GM12878 (cell line): ENCODE measurements at regions not wholly inside any gene's neighbourhood (a gene's known extent, or its start where the extent isn't known, plus 50 kb on each side); places are given as distances from the start of the nearest gene placed in this dataset.
A peak's percentile ranks its signal among the peaks of the same experiment; 100 is the strongest.

Source experiments
- BACH1 ChIP-seq: fragments of 450-650 bp; IDR thresholded peaks from 2 replicates; pipeline ENCODE4 v1.6.1; 2017; ENCODE audit warnings: mild to moderate bottlenecking, borderline replicate concordance
- CHD4 ChIP-seq: fragments of 200-600 bp; sonication (generic); IDR thresholded peaks from 2 replicates; pipeline ENCODE4 v1.6.1; 2016; ENCODE audit warnings: mild to moderate bottlenecking
- DPF2 ChIP-seq: fragments of 450-650 bp; IDR thresholded peaks from 2 replicates; pipeline ENCODE4 v1.6.1; 2017; ENCODE audit warnings: mild to moderate bottlenecking
- ESRRA ChIP-seq: IDR thresholded peaks from 2 replicates; pipeline ENCODE4 v1.6.1; 2012; ENCODE audit warnings: mild to moderate bottlenecking, low read length, improper control_type of control experiment
- HDGF ChIP-seq: fragments of 450-650 bp; IDR thresholded peaks from 2 replicates; pipeline ENCODE4 v1.6.1; 2016; ENCODE audit warnings: antibody characterized with exemption
- MTA2 ChIP-seq: fragments of 450-650 bp; IDR thresholded peaks from 2 replicates; pipeline ENCODE4 v1.6.1; 2016; ENCODE audit warnings: low read depth, mild to moderate bottlenecking, moderate library complexity
- RAD21 ChIP-seq: IDR thresholded peaks from 2 replicates; pipeline ENCODE4 v1.6.1; 2011; ENCODE audit warnings: mild to moderate bottlenecking, low read depth, low read length, moderate library complexity; ENCODE audit not compliant: insufficient read depth
- RUNX3 ChIP-seq: IDR thresholded peaks from 2 replicates; pipeline ENCODE4 v1.6.1; 2012; ENCODE audit warnings: low read length, inconsistent platforms
- SIX5 ChIP-seq: IDR thresholded peaks from 2 replicates; pipeline ENCODE4 v1.6.1; 2011; ENCODE audit warnings: mild to moderate bottlenecking, low read depth, low read length, moderate library complexity; ENCODE audit not compliant: severe bottlenecking
- SMC3 ChIP-seq: IDR thresholded peaks from 2 replicates; pipeline ENCODE4 v1.6.1; 2011; ENCODE audit warnings: low read length, improper control_type of control experiment, borderline replicate concordance
- SP1 ChIP-seq: IDR thresholded peaks from one replicate; pipeline ENCODE4 v1.6.1; 2011; ENCODE audit warnings: low read depth, low read length
- SPI1 ChIP-seq: IDR thresholded peaks from 2 replicates; pipeline ENCODE4 v1.6.1; 2011; ENCODE audit warnings: low read depth, mild to moderate bottlenecking, low read length, moderate library complexity, borderline replicate concordance; ENCODE audit not compliant: insufficient read depth
- SRF ChIP-seq, 2 experiments: IDR thresholded peaks; 2 replicates each; pipeline ENCODE4 v1.6.1; 2011; ENCODE audit warnings: low read depth in 2 of 2, low read length in 2 of 2, mild to moderate bottlenecking in 1 of 2, moderate library complexity in 1 of 2
- STAT1 ChIP-seq: fragments of 450-650 bp; conservative IDR thresholded peaks from 2 replicates; pipeline ENCODE4 v1.6.1; 2014; ENCODE audit warnings: antibody characterized with exemption, mild to moderate bottlenecking
- ZBED1 ChIP-seq: IDR thresholded peaks from 2 replicates; pipeline ENCODE4 v1.6.1; 2016; ENCODE audit warnings: borderline replicate concordance
- TF ChIP-seq, protein P1 (sequence below): fragments of 150-350 bp; IDR thresholded peaks from 2 replicates; pipeline ENCODE4 v1.6.1; 2016; ENCODE audit warnings: low read depth, low read length
- TF ChIP-seq, protein P2 (sequence below), 3 experiments: IDR thresholded peaks in 2 of 3; conservative IDR thresholded peaks in 1 of 3; 2 replicates each; pipeline ENCODE4 v1.5.1; 2011; ENCODE audit warnings: low read depth in 3 of 3, low read length in 3 of 3, mild to moderate bottlenecking in 3 of 3, control low read depth in 2 of 3, moderate library complexity in 2 of 3, inconsistent platforms in 1 of 3, mixed read lengths in 1 of 3; ENCODE audit not compliant: control insufficient read depth in 2 of 3, insufficient read depth in 1 of 3; ENCODE audit errors: extremely low read depth in 1 of 3
- TF ChIP-seq, protein P3 (sequence below): fragments of 450-650 bp; IDR thresholded peaks from 2 replicates; pipeline ENCODE4 v1.6.1; 2016; ENCODE audit warnings: mild to moderate bottlenecking
- TF ChIP-seq, protein P4 (sequence below): fragments of 450-650 bp; formaldehyde crosslinking; IDR thresholded peaks from 2 replicates; pipeline ENCODE4 v1.5.0; 2022; ENCODE audit warnings: mild to moderate bottlenecking, missing genetic modification characterization
- TF ChIP-seq, protein P5 (sequence below): fragments of 450-650 bp; conservative IDR thresholded peaks from 2 replicates; pipeline ENCODE4 v1.6.1; 2017; ENCODE audit warnings: mild to moderate bottlenecking, moderate library complexity

DNA sequence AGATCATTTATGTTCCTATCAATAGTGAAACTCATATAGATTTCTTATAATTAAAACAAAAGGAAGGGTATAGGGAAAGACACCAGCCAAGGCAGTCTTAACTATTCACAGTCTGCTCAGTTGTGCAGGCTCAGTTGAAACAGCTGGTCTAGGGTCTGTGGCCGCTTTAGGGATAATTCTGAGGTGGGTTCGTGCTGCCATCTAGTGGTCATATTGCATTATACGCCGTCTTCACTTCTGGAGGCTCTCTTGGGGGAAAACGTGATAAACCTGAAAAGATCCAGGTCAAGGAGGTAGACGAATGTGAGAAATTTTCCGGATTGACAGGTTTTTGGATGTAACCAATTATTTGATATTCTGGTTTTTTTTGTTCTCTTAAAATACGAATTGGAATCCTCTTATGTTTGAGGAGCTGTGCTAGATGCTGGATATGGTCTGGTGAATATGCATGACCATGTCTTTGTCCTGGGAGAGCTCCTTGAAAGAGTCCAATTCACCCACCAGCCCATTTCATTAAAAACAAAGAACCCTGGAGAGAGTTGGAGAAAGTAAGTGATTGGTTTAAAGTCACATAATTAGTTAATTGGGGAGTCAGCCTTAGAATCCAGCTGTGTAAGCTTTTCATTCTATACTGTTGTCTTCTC lies 492.4 kb downstream of the PLCL1 start (continued):
- TF ChIP-seq, protein P1, sequence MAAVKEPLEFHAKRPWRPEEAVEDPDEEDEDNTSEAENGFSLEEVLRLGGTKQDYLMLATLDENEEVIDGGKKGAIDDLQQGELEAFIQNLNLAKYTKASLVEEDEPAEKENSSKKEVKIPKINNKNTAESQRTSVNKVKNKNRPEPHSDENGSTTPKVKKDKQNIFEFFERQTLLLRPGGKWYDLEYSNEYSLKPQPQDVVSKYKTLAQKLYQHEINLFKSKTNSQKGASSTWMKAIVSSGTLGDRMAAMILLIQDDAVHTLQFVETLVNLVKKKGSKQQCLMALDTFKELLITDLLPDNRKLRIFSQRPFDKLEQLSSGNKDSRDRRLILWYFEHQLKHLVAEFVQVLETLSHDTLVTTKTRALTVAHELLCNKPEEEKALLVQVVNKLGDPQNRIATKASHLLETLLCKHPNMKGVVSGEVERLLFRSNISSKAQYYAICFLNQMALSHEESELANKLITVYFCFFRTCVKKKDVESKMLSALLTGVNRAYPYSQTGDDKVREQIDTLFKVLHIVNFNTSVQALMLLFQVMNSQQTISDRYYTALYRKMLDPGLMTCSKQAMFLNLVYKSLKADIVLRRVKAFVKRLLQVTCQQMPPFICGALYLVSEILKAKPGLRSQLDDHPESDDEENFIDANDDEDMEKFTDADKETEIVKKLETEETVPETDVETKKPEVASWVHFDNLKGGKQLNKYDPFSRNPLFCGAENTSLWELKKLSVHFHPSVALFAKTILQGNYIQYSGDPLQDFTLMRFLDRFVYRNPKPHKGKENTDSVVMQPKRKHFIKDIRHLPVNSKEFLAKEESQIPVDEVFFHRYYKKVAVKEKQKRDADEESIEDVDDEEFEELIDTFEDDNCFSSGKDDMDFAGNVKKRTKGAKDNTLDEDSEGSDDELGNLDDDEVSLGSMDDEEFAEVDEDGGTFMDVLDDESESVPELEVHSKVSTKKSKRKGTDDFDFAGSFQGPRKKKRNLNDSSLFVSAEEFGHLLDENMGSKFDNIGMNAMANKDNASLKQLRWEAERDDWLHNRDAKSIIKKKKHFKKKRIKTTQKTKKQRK: no peak
- TF ChIP-seq MTA2: no peak
- TF ChIP-seq, protein P2, sequence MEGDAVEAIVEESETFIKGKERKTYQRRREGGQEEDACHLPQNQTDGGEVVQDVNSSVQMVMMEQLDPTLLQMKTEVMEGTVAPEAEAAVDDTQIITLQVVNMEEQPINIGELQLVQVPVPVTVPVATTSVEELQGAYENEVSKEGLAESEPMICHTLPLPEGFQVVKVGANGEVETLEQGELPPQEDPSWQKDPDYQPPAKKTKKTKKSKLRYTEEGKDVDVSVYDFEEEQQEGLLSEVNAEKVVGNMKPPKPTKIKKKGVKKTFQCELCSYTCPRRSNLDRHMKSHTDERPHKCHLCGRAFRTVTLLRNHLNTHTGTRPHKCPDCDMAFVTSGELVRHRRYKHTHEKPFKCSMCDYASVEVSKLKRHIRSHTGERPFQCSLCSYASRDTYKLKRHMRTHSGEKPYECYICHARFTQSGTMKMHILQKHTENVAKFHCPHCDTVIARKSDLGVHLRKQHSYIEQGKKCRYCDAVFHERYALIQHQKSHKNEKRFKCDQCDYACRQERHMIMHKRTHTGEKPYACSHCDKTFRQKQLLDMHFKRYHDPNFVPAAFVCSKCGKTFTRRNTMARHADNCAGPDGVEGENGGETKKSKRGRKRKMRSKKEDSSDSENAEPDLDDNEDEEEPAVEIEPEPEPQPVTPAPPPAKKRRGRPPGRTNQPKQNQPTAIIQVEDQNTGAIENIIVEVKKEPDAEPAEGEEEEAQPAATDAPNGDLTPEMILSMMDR (IDR thresholded peaks at IDR 0.05 in 2 of 3, conservative IDR thresholded peaks at IDR 0.05 in 1 of 3; ENCODE audit: control insufficient read depth in 2 of 3, extremely low read depth in 1 of 3, insufficient read depth in 1 of 3, low read depth in 3 of 3, low read length in 3 of 3): peak; percentile 58 to 77 (median 65)
- TF ChIP-seq ZBED1: no peak
- no peak for TF ChIP-seq BACH1
- no peak for TF ChIP-seq RUNX3
- no peak for TF ChIP-seq SIX5
- TF ChIP-seq SP1: no peak
- TF ChIP-seq HDGF: no peak
- no peak for TF ChIP-seq DPF2
- TF ChIP-seq RAD21: peak; percentile 84
- no peak for TF ChIP-seq SPI1
- no peak for TF ChIP-seq STAT1
- TF ChIP-seq SRF (IDR thresholded peaks at IDR 0.05; ENCODE audit: low read depth in 2 of 2, low read length in 2 of 2): no peak
- TF ChIP-seq, protein P3, sequence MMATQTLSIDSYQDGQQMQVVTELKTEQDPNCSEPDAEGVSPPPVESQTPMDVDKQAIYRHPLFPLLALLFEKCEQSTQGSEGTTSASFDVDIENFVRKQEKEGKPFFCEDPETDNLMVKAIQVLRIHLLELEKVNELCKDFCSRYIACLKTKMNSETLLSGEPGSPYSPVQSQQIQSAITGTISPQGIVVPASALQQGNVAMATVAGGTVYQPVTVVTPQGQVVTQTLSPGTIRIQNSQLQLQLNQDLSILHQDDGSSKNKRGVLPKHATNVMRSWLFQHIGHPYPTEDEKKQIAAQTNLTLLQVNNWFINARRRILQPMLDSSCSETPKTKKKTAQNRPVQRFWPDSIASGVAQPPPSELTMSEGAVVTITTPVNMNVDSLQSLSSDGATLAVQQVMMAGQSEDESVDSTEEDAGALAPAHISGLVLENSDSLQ: no peak
- TF ChIP-seq, protein P4, sequence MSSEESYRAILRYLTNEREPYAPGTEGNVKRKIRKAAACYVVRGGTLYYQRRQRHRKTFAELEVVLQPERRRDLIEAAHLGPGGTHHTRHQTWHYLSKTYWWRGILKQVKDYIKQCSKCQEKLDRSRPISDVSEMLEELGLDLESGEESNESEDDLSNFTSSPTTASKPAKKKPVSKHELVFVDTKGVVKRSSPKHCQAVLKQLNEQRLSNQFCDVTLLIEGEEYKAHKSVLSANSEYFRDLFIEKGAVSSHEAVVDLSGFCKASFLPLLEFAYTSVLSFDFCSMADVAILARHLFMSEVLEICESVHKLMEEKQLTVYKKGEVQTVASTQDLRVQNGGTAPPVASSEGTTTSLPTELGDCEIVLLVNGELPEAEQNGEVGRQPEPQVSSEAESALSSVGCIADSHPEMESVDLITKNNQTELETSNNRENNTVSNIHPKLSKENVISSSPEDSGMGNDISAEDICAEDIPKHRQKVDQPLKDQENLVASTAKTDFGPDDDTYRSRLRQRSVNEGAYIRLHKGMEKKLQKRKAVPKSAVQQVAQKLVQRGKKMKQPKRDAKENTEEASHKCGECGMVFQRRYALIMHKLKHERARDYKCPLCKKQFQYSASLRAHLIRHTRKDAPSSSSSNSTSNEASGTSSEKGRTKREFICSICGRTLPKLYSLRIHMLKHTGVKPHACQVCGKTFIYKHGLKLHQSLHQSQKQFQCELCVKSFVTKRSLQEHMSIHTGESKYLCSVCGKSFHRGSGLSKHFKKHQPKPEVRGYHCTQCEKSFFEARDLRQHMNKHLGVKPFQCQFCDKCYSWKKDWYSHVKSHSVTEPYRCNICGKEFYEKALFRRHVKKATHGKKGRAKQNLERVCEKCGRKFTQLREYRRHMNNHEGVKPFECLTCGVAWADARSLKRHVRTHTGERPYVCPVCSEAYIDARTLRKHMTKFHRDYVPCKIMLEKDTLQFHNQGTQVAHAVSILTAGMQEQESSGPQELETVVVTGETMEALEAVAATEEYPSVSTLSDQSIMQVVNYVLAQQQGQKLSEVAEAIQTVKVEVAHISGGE (CRISPR knock-in tag): no peak
- TF ChIP-seq CHD4: no peak
- TF ChIP-seq ESRRA: no peak
- TF ChIP-seq, protein P5, sequence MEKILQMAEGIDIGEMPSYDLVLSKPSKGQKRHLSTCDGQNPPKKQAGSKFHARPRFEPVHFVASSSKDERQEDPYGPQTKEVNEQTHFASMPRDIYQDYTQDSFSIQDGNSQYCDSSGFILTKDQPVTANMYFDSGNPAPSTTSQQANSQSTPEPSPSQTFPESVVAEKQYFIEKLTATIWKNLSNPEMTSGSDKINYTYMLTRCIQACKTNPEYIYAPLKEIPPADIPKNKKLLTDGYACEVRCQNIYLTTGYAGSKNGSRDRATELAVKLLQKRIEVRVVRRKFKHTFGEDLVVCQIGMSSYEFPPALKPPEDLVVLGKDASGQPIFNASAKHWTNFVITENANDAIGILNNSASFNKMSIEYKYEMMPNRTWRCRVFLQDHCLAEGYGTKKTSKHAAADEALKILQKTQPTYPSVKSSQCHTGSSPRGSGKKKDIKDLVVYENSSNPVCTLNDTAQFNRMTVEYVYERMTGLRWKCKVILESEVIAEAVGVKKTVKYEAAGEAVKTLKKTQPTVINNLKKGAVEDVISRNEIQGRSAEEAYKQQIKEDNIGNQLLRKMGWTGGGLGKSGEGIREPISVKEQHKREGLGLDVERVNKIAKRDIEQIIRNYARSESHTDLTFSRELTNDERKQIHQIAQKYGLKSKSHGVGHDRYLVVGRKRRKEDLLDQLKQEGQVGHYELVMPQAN: no peak
- peak; percentile 48; the same call in 1 of the 2 replicates for TF ChIP-seq SMC3
